Loucy (cell line): ENCODE measurements at regions not wholly inside any gene's neighbourhood (a gene's known extent, or its start where the extent isn't known, plus 50 kb on each side); places are given as distances from the start of the nearest gene placed in this dataset.

Source experiments
- H2AFZ ChIP-seq: fragments of 200-600 bp; sonication (generic); 2 replicates; pipeline ENCODE4 v1.6.0; 2016; ENCODE audit warnings: antibody characterized with exemption, mild to moderate bottlenecking, low read length, moderate library complexity
- H3F3A ChIP-seq: fragments of 200-600 bp; 2 replicates; pipeline ENCODE4 v1.6.0; 2016; ENCODE audit warnings: antibody characterized with exemption, low read depth, mild to moderate bottlenecking
- H3K27me3 ChIP-seq: fragments of 200-600 bp; sonication (generic); 2 replicates; pipeline ENCODE4 v1.6.1; 2014; ENCODE audit warnings: low read length, mild to moderate bottlenecking; ENCODE audit not compliant: insufficient read depth, poor library complexity, severe bottlenecking
- H3K36me3 ChIP-seq: fragments of 200-600 bp; sonication (generic); 2 replicates; pipeline ENCODE4 v1.6.1; 2016; ENCODE audit warnings: low read length; ENCODE audit not compliant: insufficient read depth
- H3K4me1 ChIP-seq: fragments of 200-600 bp; sonication (generic); 2 replicates; pipeline ENCODE4 v1.5.1; 2014; ENCODE audit warnings: low read length, mild to moderate bottlenecking; ENCODE audit not compliant: insufficient read depth, poor library complexity, severe bottlenecking
- H3K4me2 ChIP-seq: fragments of 200-600 bp; sonication (generic); 2 replicates; pipeline ENCODE4 v1.6.0; 2014; ENCODE audit warnings: antibody characterized with exemption, low read length, low read depth, mild to moderate bottlenecking; ENCODE audit not compliant: poor library complexity, severe bottlenecking
- H3K4me3 ChIP-seq: fragments of 200-600 bp; sonication (generic); 2 replicates; pipeline ENCODE4 v1.5.1; 2014; ENCODE audit warnings: low read length, mild to moderate bottlenecking, mixed read lengths; ENCODE audit not compliant: poor library complexity, severe bottlenecking
- H3K79me2 ChIP-seq: fragments of 200-600 bp; sonication (generic); 2 replicates; pipeline ENCODE4 v1.6.1; 2014; ENCODE audit warnings: low read length; ENCODE audit not compliant: insufficient read depth
- H3K9ac ChIP-seq: fragments of 200-600 bp; sonication (generic); 2 replicates; pipeline ENCODE4 v1.6.0; 2014; ENCODE audit warnings: mild to moderate bottlenecking, low read depth, low read length, moderate library complexity; ENCODE audit not compliant: poor library complexity, severe bottlenecking
- H3K9me2 ChIP-seq: fragments of 200-600 bp; sonication (generic); replicated peaks from 2 replicates; pipeline ENCODE4 v1.6.1; 2016; ENCODE audit warnings: low read depth, low read length, mixed read lengths
- H3K9me3 ChIP-seq: fragments of 200-600 bp; sonication (generic); 2 replicates; pipeline ENCODE4 v1.6.1; 2014; ENCODE audit warnings: mild to moderate bottlenecking, antibody characterized with exemption, low read length, low read depth; ENCODE audit not compliant: insufficient read depth
- H4K20me1 ChIP-seq: fragments of 200-600 bp; sonication (generic); 2 replicates; pipeline ENCODE4 v1.6.0; 2014; ENCODE audit warnings: antibody characterized with exemption, low read length, mild to moderate bottlenecking; ENCODE audit not compliant: insufficient read depth, poor library complexity, severe bottlenecking
- EZH2phosphoT487 ChIP-seq: fragments of 200-600 bp; IDR thresholded peaks from 2 replicates; pipeline ENCODE4 v1.6.1; 2018; ENCODE audit warnings: antibody characterized with exemption, mild to moderate bottlenecking, moderate library complexity, borderline replicate concordance
- TF ChIP-seq, protein P1 (sequence below): fragments of 200-600 bp; sonication (generic); conservative IDR thresholded peaks from 2 replicates; pipeline ENCODE4 v1.5.1; 2014; ENCODE audit warnings: mild to moderate bottlenecking, antibody characterized with exemption, low read length

DNA sequence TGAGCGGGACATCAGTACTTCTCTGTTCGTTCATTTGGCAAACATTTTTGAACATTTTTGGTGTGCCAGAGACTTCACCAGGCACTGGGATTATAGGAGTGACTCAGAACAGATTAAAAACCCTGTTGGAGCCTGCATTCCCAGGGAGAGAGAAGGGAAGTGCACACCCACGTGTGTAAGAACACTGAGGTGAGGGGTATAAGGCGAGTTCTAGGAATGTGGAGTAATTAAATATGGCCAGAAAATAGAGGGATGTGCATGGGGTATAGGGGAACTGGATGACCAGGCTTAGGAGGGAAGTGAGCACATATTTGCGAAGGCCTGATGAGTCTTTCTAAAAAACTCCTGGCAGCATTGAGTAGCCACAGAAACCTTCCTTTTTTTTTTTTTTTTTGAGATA, 401.2 kb upstream of the C2CD4B start:
- no peak overlapping the region for H2AFZ ChIP-seq
- H3K9me2 ChIP-seq, result no peaks in the 10 kb centered on the region
- no peaks in the 10 kb centered on the region for H3K79me2 ChIP-seq
- no peak overlapping the region for H3K4me3 ChIP-seq
- H4K20me1 ChIP-seq, result no peaks in the 10 kb centered on the region
- H3K4me1 ChIP-seq, result no peaks in the 10 kb centered on the region
- no peak for TF ChIP-seq EZH2phosphoT487
- TF ChIP-seq, protein P1, sequence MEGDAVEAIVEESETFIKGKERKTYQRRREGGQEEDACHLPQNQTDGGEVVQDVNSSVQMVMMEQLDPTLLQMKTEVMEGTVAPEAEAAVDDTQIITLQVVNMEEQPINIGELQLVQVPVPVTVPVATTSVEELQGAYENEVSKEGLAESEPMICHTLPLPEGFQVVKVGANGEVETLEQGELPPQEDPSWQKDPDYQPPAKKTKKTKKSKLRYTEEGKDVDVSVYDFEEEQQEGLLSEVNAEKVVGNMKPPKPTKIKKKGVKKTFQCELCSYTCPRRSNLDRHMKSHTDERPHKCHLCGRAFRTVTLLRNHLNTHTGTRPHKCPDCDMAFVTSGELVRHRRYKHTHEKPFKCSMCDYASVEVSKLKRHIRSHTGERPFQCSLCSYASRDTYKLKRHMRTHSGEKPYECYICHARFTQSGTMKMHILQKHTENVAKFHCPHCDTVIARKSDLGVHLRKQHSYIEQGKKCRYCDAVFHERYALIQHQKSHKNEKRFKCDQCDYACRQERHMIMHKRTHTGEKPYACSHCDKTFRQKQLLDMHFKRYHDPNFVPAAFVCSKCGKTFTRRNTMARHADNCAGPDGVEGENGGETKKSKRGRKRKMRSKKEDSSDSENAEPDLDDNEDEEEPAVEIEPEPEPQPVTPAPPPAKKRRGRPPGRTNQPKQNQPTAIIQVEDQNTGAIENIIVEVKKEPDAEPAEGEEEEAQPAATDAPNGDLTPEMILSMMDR, result no peak
- no peaks in the 10 kb centered on the region for H3F3A ChIP-seq
- H3K27me3 ChIP-seq, result no peaks in the 10 kb centered on the region
- H3K9me3 ChIP-seq, result no peaks in the 10 kb centered on the region
- no peak overlapping the region for H3K9ac ChIP-seq
- H3K4me2 ChIP-seq, result no peak overlapping the region
- H3K36me3 ChIP-seq, result no peaks in the 10 kb centered on the region

DNA sequence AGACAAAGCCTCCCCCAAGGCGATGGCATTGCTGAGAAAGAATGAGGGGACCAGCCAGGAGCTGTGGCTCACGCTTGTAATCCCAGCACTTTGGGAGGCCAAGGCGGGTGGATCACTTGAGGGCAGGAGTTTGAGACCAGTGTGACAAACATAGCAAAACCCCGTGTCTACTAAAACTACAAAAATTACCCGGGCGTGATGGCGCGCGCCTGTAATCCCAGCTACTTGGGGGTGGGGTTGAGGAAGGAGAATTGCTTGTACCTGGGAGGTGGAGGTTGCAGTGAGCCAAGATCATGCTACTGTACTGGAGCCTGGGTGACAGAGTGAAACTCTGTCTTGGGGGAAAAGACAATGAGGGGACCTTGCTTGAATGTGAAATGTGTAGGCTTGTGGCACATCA, 402.4 kb upstream of the C2CD4B start:
- no peaks in the 10 kb centered on the region for H3K9me2 ChIP-seq
- H3F3A ChIP-seq, result no peaks in the 10 kb centered on the region
- no peak overlapping the region for H3K9ac ChIP-seq
- H3K9me3 ChIP-seq, result no peaks in the 10 kb centered on the region
- H3K4me2 ChIP-seq, result no peak overlapping the region
- no peaks in the 10 kb centered on the region for H4K20me1 ChIP-seq
- H3K4me3 ChIP-seq, result no peak overlapping the region
- no peaks in the 10 kb centered on the region for H3K4me1 ChIP-seq
- TF ChIP-seq, protein P1, result no peak
- no peak for TF ChIP-seq EZH2phosphoT487
- H2AFZ ChIP-seq, result no peak overlapping the region
- H3K36me3 ChIP-seq, result no peaks in the 10 kb centered on the region
- no peaks in the 10 kb centered on the region for H3K79me2 ChIP-seq
- H3K27me3 ChIP-seq, result no peaks in the 10 kb centered on the region

DNA sequence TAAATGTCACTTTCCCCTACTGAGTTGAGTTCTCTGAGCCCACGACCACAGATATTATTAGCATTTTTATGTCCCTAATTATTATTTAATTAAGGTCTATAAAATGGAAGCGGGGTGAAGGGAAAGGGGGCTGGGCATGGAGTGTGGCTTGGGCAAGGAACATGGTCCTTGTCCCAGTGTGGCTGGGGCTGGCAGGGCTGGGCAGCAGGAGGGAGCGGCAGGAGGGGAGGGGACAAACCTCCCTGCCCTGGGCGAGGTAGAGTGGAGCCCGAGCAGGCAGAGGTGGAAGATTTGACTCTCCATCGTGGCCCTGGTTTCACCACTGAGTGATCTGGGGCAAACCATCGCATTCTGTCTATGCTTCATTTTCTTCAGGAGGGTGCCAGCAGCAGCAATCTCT, 402.9 kb upstream of the C2CD4B start:
- TF ChIP-seq, protein P1, result no peak
- Histone ChIP-seq H2AFZ (no peak overlapping the region), H3K9ac (no peak overlapping the region), H3F3A (no peaks in the 10 kb centered on the region), H4K20me1 (no peaks in the 10 kb centered on the region), H3K36me3 (no peaks in the 10 kb centered on the region), H3K9me3 (no peaks in the 10 kb centered on the region), H3K4me1 (no peaks in the 10 kb centered on the region), H3K79me2 (no peaks in the 10 kb centered on the region), H3K27me3 (no peaks in the 10 kb centered on the region), H3K4me2 (no peak overlapping the region), H3K9me2 (no peaks in the 10 kb centered on the region), H3K4me3 (no peak overlapping the region)
